NCI-H2196 treated with DMSO at 0.1 percent for 48 hours (cell line): ENCODE measurements at regions not wholly inside any gene's neighbourhood (a gene's known extent, or its start where the extent isn't known, plus 50 kb on each side); places are given as distances from the start of the nearest gene placed in this dataset.

ENCODE experiments used
- DNase-seq: peaks from one replicate; lab custom pipeline; 2025; ENCODE audit not compliant: unreplicated experiment; lab: John Stamatoyannopoulos, UW

- DNase-seq, result no peak
These were observed 166.2 kb downstream of the PTPN20 start for GRCh38 chr10:47077386-47077785.

GRCh38 chr10:47077941-47078340 is 166.7 kb downstream of the PTPN20 start:
- no peak for DNase-seq

GRCh38 chr10:47078393-47079203 is 167.4 kb downstream of the PTPN20 start:
- no peak for DNase-seq

- no peak for DNase-seq
These were observed 168.0 kb downstream of the PTPN20 start for GRCh38 chr10:47079204-47079580.

GRCh38 chr10:47081264-47081663 is 170.0 kb downstream of the PTPN20 start:
- no peak for DNase-seq

- DNase-seq, result no peak
These were observed 171.0 kb downstream of the PTPN20 start for GRCh38 chr10:47082055-47082784.

- DNase-seq, result no peak
These were observed 176.4 kb downstream of the PTPN20 start for GRCh38 chr10:47087667-47088066.

- DNase-seq, result no peak
These were observed 177.6 kb downstream of the PTPN20 start for GRCh38 chr10:47088656-47089354.

- DNase-seq, result no peak
These were observed 178.8 kb downstream of the PTPN20 start for GRCh38 chr10:47090042-47090441.

GRCh38 chr10:47090903-47091302 is 179.7 kb downstream of the PTPN20 start:
- DNase-seq, result no peak

GRCh38 chr10:47091421-47091820 is 180.2 kb downstream of the PTPN20 start:
- DNase-seq, result no peak

GRCh38 chr10:47092376-47092775 is 181.1 kb downstream of the PTPN20 start:
- DNase-seq, result no peak

GRCh38 chr10:47092831-47093230 is 181.6 kb downstream of the PTPN20 start:
- no peak for DNase-seq

- DNase-seq, result no peak
These were observed 182.9 kb downstream of the PTPN20 start for GRCh38 chr10:47094126-47094525.

- DNase-seq, result no peak
These were observed 183.4 kb downstream of the PTPN20 start for GRCh38 chr10:47094636-47095035.

- DNase-seq, result no peak
These were observed 184.0 kb downstream of the PTPN20 start for GRCh38 chr10:47095211-47095610.

- DNase-seq, result no peak
These were observed 184.8 kb downstream of the PTPN20 start for GRCh38 chr10:47095848-47096612.

- DNase-seq, result no peak
These were observed 187.0 kb downstream of the PTPN20 start for GRCh38 chr10:47098238-47098637.

- no peak for DNase-seq
These were observed 187.7 kb downstream of the PTPN20 start for GRCh38 chr10:47098964-47099363.

GRCh38 chr10:47099474-47099873 is 188.2 kb downstream of the PTPN20 start:
- no peak for DNase-seq

GRCh38 chr10:47101196-47101595 is 190.0 kb downstream of the PTPN20 start:
- no peak for DNase-seq
